SK-N-SH (cell line): ENCODE measurements at regions not wholly inside any gene's neighbourhood (a gene's known extent, or its start where the extent isn't known, plus 50 kb on each side); places are given as distances from the start of the nearest gene placed in this dataset.

ENCODE experiments used
- CTCF ChIA-PET: fragments of 300-600, 350-600 bp; formaldehyde crosslinking; extraction: SDS; loops from one replicate; lab custom pipeline; 2021; lab: Yijun Ruan, JAX
- POLR2A ChIA-PET: fragments of 350-600 bp; sonication (Branson Sonifier 250); formaldehyde crosslinking; extraction: SDS; loops from one replicate; lab custom pipeline; 2020; ENCODE audit warnings: antibody characterized with exemption, inconsistent platforms; lab: Yijun Ruan, JAX
- DNase-seq: peaks from one replicate; pipeline ENCODE4 v3.0.0; 2012
- H2AFZ ChIP-seq: fragments of 200-600 bp; sonication (generic); 2 replicates; pipeline ENCODE4 v1.8.1; 2016; ENCODE audit warnings: antibody characterized with exemption, mild to moderate bottlenecking, low read depth
- H3F3A ChIP-seq: fragments of 200-600 bp; sonication (generic); replicated peaks from 2 replicates; pipeline ENCODE3; 2016; ENCODE audit warnings: antibody characterized with exemption, mild to moderate bottlenecking; ENCODE audit not compliant: insufficient read depth
- H3K27ac ChIP-seq, 2 experiments: fragments of 200-500 bp in 1 of 2; fragments of 200-600 bp in 1 of 2; sonication (Bioruptor generic) in 1 of 2; sonication (generic), shearing (Covaris generic) in 1 of 2; 2 replicates each; pipeline versions ENCODE4 v1.5.1 to v1.6.1; 2014 to 2016; ENCODE audit warnings: low read depth in 2 of 2, inconsistent platforms in 1 of 2, low read length in 1 of 2, mild to moderate bottlenecking in 1 of 2, mixed read lengths in 1 of 2
- H3K27me3 ChIP-seq: fragments of 200-600 bp; sonication (generic), shearing (Covaris generic); 2 replicates; pipeline ENCODE4 v1.6.1; 2016; ENCODE audit warnings: mixed run types; ENCODE audit not compliant: insufficient read depth
- H3K36me3 ChIP-seq, 2 experiments: fragments of 200-500 bp in 1 of 2; fragments of 200-600 bp in 1 of 2; sonication (Bioruptor generic) in 1 of 2; sonication (generic) in 1 of 2; replicated peaks in 1 of 2; 2 replicates each; pipeline versions ENCODE3 to v1.5.1; 2014 to 2016; ENCODE audit warnings: low read length in 1 of 2, mild to moderate bottlenecking in 1 of 2; ENCODE audit not compliant: insufficient read depth in 2 of 2, control insufficient read depth in 1 of 2
- H3K4me1 ChIP-seq, 2 experiments: fragments of 200-500 bp in 1 of 2; fragments of 200-600 bp in 1 of 2; sonication (Bioruptor generic) in 1 of 2; sonication (generic), shearing (Covaris generic) in 1 of 2; 2 replicates each; pipeline versions ENCODE4 v1.5.1 to v1.6.1; 2014 to 2016; ENCODE audit warnings: low read depth in 1 of 2, low read length in 1 of 2, mixed run types in 1 of 2; ENCODE audit not compliant: insufficient read depth in 2 of 2, control insufficient read depth in 1 of 2
- H3K4me2 ChIP-seq: fragments of 200-600 bp; sonication (generic), shearing (Covaris generic); 2 replicates; pipeline ENCODE4 v1.6.1; 2017; ENCODE audit warnings: mixed run types
- H3K4me3 ChIP-seq, 2 experiments: fragments of 200-500 bp in 1 of 2; fragments of 200-600 bp in 1 of 2; sonication (Bioruptor generic) in 1 of 2; sonication (generic), shearing (Covaris generic) in 1 of 2; 2 replicates each; pipeline versions ENCODE4 v1.5.1 to v1.8.1; 2014 to 2016; ENCODE audit warnings: low read depth in 2 of 2, inconsistent platforms in 1 of 2, low read length in 1 of 2, mild to moderate bottlenecking in 1 of 2, mixed read lengths in 1 of 2, moderate library complexity in 1 of 2
- H3K79me2 ChIP-seq: fragments of 200-600 bp; sonication (generic); 2 replicates; pipeline ENCODE4 v1.8.1; 2017; ENCODE audit warnings: mild to moderate bottlenecking; ENCODE audit not compliant: insufficient read depth
- H3K9ac ChIP-seq: fragments of 200-600 bp; sonication (generic); 2 replicates; pipeline ENCODE4 v1.6.1; 2017; ENCODE audit warnings: mixed run types
- H3K9me2 ChIP-seq: fragments of 200-600 bp; sonication (generic); 2 replicates; pipeline ENCODE4 v1.6.1; 2017; ENCODE audit warnings: mixed run types
- H3K9me3 ChIP-seq: fragments of 200-600 bp; sonication (generic); 2 replicates; pipeline ENCODE4 v1.6.1; 2017; ENCODE audit warnings: mixed run types, mild to moderate bottlenecking, moderate library complexity
- H4K20me1 ChIP-seq: fragments of 200-600 bp; sonication (generic); 2 replicates; pipeline ENCODE4 v1.6.1; 2017; ENCODE audit warnings: mild to moderate bottlenecking, mixed run types; ENCODE audit not compliant: insufficient read depth
- CTCF ChIP-seq: fragments of 200-600 bp; sonication (generic); IDR thresholded peaks from 2 replicates; pipeline ENCODE4 v1.6.1; 2017; ENCODE audit warnings: antibody characterized with exemption, mild to moderate bottlenecking, moderate library complexity
- ELF1 ChIP-seq: IDR thresholded peaks from 2 replicates; pipeline ENCODE4 v1.4.0; 2012
- EZH2phosphoT487 ChIP-seq: fragments of 200-600 bp; sonication (generic); IDR thresholded peaks from 2 replicates; pipeline ENCODE4 v1.6.1; 2017; ENCODE audit warnings: low read depth, mixed run types, mild to moderate bottlenecking, antibody characterized with exemption, moderate library complexity, borderline replicate concordance
- FOSL2 ChIP-seq: IDR thresholded peaks from 2 replicates; pipeline ENCODE4 v1.4.0; 2012; ENCODE audit warnings: low read depth, mild to moderate bottlenecking, moderate library complexity, borderline replicate concordance
- FOXJ3 ChIP-seq: sonication (generic); formaldehyde crosslinking; IDR thresholded peaks from 2 replicates; pipeline ENCODE4 v1.5.1; 2020; ENCODE audit warnings: mild to moderate bottlenecking, missing genetic modification reagents
- GABPA ChIP-seq: IDR thresholded peaks from 2 replicates; pipeline ENCODE4 v1.4.0; 2012; ENCODE audit warnings: low read depth, mild to moderate bottlenecking
- GATA2 ChIP-seq: sonication (generic); formaldehyde crosslinking; IDR thresholded peaks from 2 replicates; pipeline ENCODE4 v1.5.0; 2020; ENCODE audit warnings: mild to moderate bottlenecking, missing genetic modification reagents
- JUND ChIP-seq: IDR thresholded peaks from 2 replicates; pipeline ENCODE4 v1.4.0; 2012
- POLR2AphosphoS5 ChIP-seq: IDR thresholded peaks from 2 replicates; pipeline ENCODE4 v1.6.1; 2012; ENCODE audit warnings: low read depth, low read length
- RAD21 ChIP-seq: IDR thresholded peaks from 2 replicates; pipeline ENCODE4 v1.6.1; 2012; ENCODE audit warnings: mild to moderate bottlenecking, low read length
- RCOR1 ChIP-seq: fragments of 150-350 bp; IDR thresholded peaks from 2 replicates; pipeline ENCODE4 v1.6.1; 2017; ENCODE audit warnings: antibody characterized with exemption, low read length
- RFX5 ChIP-seq: IDR thresholded peaks from 2 replicates; pipeline ENCODE4 v1.6.1; 2012; ENCODE audit warnings: mild to moderate bottlenecking, improper control_type of control experiment, low read length
- RXRA ChIP-seq: IDR thresholded peaks from 2 replicates; pipeline ENCODE4 v1.4.0; 2012; ENCODE audit warnings: low read depth, mild to moderate bottlenecking, borderline replicate concordance
- SMC3 ChIP-seq: IDR thresholded peaks from 2 replicates; pipeline ENCODE4 v1.6.1; 2012; ENCODE audit warnings: low read depth, low read length, improper control_type of control experiment
- TCF12 ChIP-seq: IDR thresholded peaks from 2 replicates; pipeline ENCODE4 v1.4.0; 2012
- TEAD4 ChIP-seq: IDR thresholded peaks from 2 replicates; pipeline ENCODE4 v1.4.0; 2012; ENCODE audit warnings: mild to moderate bottlenecking, borderline replicate concordance; ENCODE audit not compliant: insufficient read depth
- YY1 ChIP-seq: IDR thresholded peaks from 2 replicates; pipeline ENCODE4 v1.4.0; 2012; ENCODE audit warnings: low read depth, mild to moderate bottlenecking
- WGBS: methylation state at CpG from one replicate; pipeline ENCODE4 v1.1.6; 2017; ENCODE audit warnings: low lambda C conversion rate; 5-methylcytosine and 5-hydroxymethylcytosine counted together
- TF ChIP-seq, protein P1 (sequence below): fragments of 150-350 bp; IDR thresholded peaks from 2 replicates; pipeline ENCODE4 v1.6.1; 2017; ENCODE audit warnings: antibody characterized with exemption, low read length, low read depth, borderline replicate concordance
- TF ChIP-seq, protein P2 (sequence below): IDR thresholded peaks from 2 replicates; pipeline ENCODE4 v1.4.0; 2012; ENCODE audit warnings: low read depth, borderline replicate concordance

- Histone ChIP-seq H3K9me3 (no peaks in the 10 kb centered on the region), H3K36me3 (no peaks in the 10 kb centered on the region), H3K27me3 (no peaks in the 10 kb centered on the region), H3K4me1 (no peaks in the 10 kb centered on the region), H3K79me2 (no peaks in the 10 kb centered on the region), H3K4me3 (no peak overlapping the region), H3F3A (no peaks in the 10 kb centered on the region), H4K20me1 (no peaks in the 10 kb centered on the region), H2AFZ (no peak overlapping the region), H3K9me2 (no peaks in the 10 kb centered on the region), H3K27ac (no peak overlapping the region), H3K9ac (no peak overlapping the region), H3K4me2 (no peak overlapping the region)
- no peak for DNase-seq
- ChIA-PET POLR2A (no interaction called here), CTCF (no interaction called here)
- TF ChIP-seq, protein P1, sequence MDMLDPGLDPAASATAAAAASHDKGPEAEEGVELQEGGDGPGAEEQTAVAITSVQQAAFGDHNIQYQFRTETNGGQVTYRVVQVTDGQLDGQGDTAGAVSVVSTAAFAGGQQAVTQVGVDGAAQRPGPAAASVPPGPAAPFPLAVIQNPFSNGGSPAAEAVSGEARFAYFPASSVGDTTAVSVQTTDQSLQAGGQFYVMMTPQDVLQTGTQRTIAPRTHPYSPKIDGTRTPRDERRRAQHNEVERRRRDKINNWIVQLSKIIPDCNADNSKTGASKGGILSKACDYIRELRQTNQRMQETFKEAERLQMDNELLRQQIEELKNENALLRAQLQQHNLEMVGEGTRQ: no peak
- TF ChIP-seq RFX5 (no peak), CTCF (no peak), FOSL2 (no peak), EZH2phosphoT487 (no peak), TEAD4 (no peak), ELF1 (no peak), FOXJ3 (CRISPR knock-in tag) (no peak), YY1 (no peak), SMC3 (no peak), RCOR1 (no peak), RXRA (no peak), JUND (no peak)
- TF ChIP-seq, protein P2, sequence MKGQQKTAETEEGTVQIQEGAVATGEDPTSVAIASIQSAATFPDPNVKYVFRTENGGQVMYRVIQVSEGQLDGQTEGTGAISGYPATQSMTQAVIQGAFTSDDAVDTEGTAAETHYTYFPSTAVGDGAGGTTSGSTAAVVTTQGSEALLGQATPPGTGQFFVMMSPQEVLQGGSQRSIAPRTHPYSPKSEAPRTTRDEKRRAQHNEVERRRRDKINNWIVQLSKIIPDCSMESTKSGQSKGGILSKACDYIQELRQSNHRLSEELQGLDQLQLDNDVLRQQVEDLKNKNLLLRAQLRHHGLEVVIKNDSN: no peak
- WGBS: 0% methylated on average over 1 of the region's 1 CpG
These were observed 318.6 kb downstream of the HNRNPD start for GRCh38 chr4:82055156-82055555.

GRCh38 chr4:82053396-82053795, 320.4 kb downstream of the HNRNPD start:
- no peaks in the 10 kb centered on the region for H3F3A ChIP-seq
- whole genome bisulfite sequencing: 5% methylated on average over 2 of the region's 2 CpGs
- H3K36me3 ChIP-seq: no peaks in the 10 kb centered on the region
- no peak for DNase-seq
- ChIA-PET POLR2A (no interaction called here), CTCF (interaction anchor here (0.6 kb wide), 1 partner anchor 190 kb away, joined by 3 read pairs; no protein-coding TSS in a partner anchor)
- H3K9ac ChIP-seq: no peak overlapping the region
- H3K79me2 ChIP-seq: no peaks in the 10 kb centered on the region
- H4K20me1 ChIP-seq: no peaks in the 10 kb centered on the region
- no peaks in the 10 kb centered on the region for H3K4me1 ChIP-seq
- no peaks in the 10 kb centered on the region for H3K9me3 ChIP-seq
- H3K4me2 ChIP-seq: no peak overlapping the region
- H3K27ac ChIP-seq: no peak overlapping the region
- no peak overlapping the region for H3K4me3 ChIP-seq
- H2AFZ ChIP-seq: no peak overlapping the region
- H3K27me3 ChIP-seq: no peaks in the 10 kb centered on the region
- H3K9me2 ChIP-seq: no peaks in the 10 kb centered on the region
- TF ChIP-seq TCF12 (no peak), POLR2AphosphoS5 (no peak), TEAD4 (no peak), RAD21 (no peak), GATA2 (no peak), GABPA (no peak)
